Fibroblast of lung (primary cell): ENCODE measurements at regions not wholly inside any gene's neighbourhood (a gene's known extent, or its start where the extent isn't known, plus 50 kb on each side); places are given as distances from the start of the nearest gene placed in this dataset.

ENCODE experiments used
- DNase-seq, 2 donors: peaks; one replicate each; pipeline versions ENCODE4 v3.0.0 to v3.0.0-alpha.2; 2010; ENCODE audit warnings: low read depth in 2 of 2
- H2AFZ ChIP-seq: 2 replicates; pipeline ENCODE4 v1.5.1; 2012; ENCODE audit warnings: low read length, control low read depth, inconsistent platforms
- H3K27ac ChIP-seq: 2 replicates; pipeline ENCODE4 v1.5.1; 2011; ENCODE audit warnings: low read length, control low read depth; ENCODE audit not compliant: insufficient read depth
- H3K27me3 ChIP-seq: 2 replicates; pipeline ENCODE4 v1.5.1; 2011; ENCODE audit warnings: mild to moderate bottlenecking, low read length; ENCODE audit not compliant: control insufficient read depth, insufficient read depth
- H3K36me3 ChIP-seq: 2 replicates; pipeline ENCODE4 v1.5.1; 2011; ENCODE audit warnings: low read length; ENCODE audit not compliant: control insufficient read depth, insufficient read depth
- H3K4me1 ChIP-seq: 2 replicates; pipeline ENCODE4 v1.5.1; 2011; ENCODE audit warnings: low read length; ENCODE audit not compliant: control insufficient read depth, insufficient read depth; ENCODE audit errors: extremely low read depth
- H3K4me2 ChIP-seq: 2 replicates; pipeline ENCODE4 v1.5.1; 2011; ENCODE audit warnings: low read length, control low read depth; ENCODE audit not compliant: insufficient read depth; ENCODE audit errors: extremely low read depth
- H3K4me3 ChIP-seq, 4 experiments: fragments of 200-600 bp in 1 of 4; sonication (generic) in 1 of 4; replicated peaks in 1 of 4; 2 replicates each; pipeline ENCODE4 v1.5.1; 2011 to 2016; ENCODE audit warnings: low read length in 4 of 4, low read depth in 3 of 4, mild to moderate bottlenecking in 3 of 4, control low read depth in 2 of 4, inconsistent platforms in 1 of 4, mixed read lengths in 1 of 4; ENCODE audit not compliant: insufficient read depth in 1 of 4; ENCODE audit errors: control extremely low read depth in 1 of 4
- H3K79me2 ChIP-seq: 2 replicates; pipeline ENCODE4 v1.5.1; 2012; ENCODE audit warnings: mild to moderate bottlenecking, low read length, inconsistent platforms; ENCODE audit not compliant: control insufficient read depth, insufficient read depth
- H3K9ac ChIP-seq: 2 replicates; pipeline ENCODE4 v1.5.1; 2011; ENCODE audit warnings: mild to moderate bottlenecking, low read length, control low read depth; ENCODE audit not compliant: insufficient read depth
- H3K9me3 ChIP-seq: 2 replicates; pipeline ENCODE4 v1.5.1; 2012; ENCODE audit warnings: low read depth, low read length; ENCODE audit not compliant: control insufficient read depth, insufficient read depth
- H4K20me1 ChIP-seq: 2 replicates; pipeline ENCODE4 v1.5.1; 2011; ENCODE audit warnings: low read length; ENCODE audit not compliant: control insufficient read depth, insufficient read depth; ENCODE audit errors: extremely low read depth
- EZH2 ChIP-seq: IDR thresholded peaks from 2 replicates; pipeline ENCODE4 v1.5.1; 2012; ENCODE audit warnings: low read length, control low read depth, mild to moderate bottlenecking; ENCODE audit errors: missing control alignments
- TF ChIP-seq, protein P1 (sequence below), 2 donors: IDR thresholded peaks in 1 of 2; conservative IDR thresholded peaks in 1 of 2; 1 replicate in 1 of 2; 2 replicates in 1 of 2; pipeline ENCODE4 v1.5.1; 2011 to 2012; ENCODE audit warnings: low read length in 2 of 2, control low read depth in 1 of 2, inconsistent platforms in 1 of 2, low read depth in 1 of 2, mild to moderate bottlenecking in 1 of 2

DNA sequence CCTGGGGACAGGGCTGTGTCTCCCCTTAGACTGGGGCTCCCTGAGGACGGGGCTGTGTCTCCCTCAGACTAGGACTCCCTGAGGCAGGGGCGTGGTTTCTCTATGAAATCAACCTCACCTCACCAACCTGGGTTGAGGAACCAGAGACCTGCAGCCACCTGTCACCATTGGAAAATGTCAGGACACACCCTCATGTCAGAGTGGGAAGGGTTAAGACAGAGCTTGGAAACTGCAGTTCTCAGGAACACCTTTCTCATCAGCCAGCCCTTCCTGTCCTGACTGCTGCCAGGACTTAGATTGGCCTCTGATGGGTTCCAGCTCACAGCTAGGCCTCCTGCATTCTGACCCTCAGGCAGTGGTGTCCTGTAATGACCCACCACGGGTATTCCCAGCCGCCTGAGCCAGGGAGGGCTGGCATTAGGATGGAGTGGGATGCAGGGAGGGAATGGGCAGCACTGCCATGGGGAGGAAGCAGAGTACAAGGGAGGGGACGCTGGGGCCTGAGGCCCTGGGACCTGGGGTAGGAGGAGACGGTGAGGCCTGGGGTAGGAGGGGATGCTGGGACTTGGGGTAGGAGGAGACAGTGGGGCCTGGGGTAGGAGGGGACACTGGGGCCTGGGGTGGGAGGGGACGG lies 76.3 kb downstream of the MRPL14 start:
- DNase-seq: no peak
- Histone ChIP-seq H4K20me1 (no peaks in the 10 kb centered on the region), H3K9me3 (no peaks in the 10 kb centered on the region), H3K4me1 (peaks cover 67% of the 10 kb centered on the region), H3K36me3 (no peaks in the 10 kb centered on the region), H3K27ac (peak overlapping the region; percentile 74), H3K4me2 (no peak overlapping the region), H3K4me3 (no peak overlapping the region), H3K9ac (peak overlapping the region; percentile 9), H2AFZ (no peak overlapping the region), H3K79me2 (no peaks in the 10 kb centered on the region), H3K27me3 (no peaks in the 10 kb centered on the region)
- TF ChIP-seq, protein P1, sequence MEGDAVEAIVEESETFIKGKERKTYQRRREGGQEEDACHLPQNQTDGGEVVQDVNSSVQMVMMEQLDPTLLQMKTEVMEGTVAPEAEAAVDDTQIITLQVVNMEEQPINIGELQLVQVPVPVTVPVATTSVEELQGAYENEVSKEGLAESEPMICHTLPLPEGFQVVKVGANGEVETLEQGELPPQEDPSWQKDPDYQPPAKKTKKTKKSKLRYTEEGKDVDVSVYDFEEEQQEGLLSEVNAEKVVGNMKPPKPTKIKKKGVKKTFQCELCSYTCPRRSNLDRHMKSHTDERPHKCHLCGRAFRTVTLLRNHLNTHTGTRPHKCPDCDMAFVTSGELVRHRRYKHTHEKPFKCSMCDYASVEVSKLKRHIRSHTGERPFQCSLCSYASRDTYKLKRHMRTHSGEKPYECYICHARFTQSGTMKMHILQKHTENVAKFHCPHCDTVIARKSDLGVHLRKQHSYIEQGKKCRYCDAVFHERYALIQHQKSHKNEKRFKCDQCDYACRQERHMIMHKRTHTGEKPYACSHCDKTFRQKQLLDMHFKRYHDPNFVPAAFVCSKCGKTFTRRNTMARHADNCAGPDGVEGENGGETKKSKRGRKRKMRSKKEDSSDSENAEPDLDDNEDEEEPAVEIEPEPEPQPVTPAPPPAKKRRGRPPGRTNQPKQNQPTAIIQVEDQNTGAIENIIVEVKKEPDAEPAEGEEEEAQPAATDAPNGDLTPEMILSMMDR (conservative IDR thresholded peaks at IDR 0.05 in 1 of 2, IDR thresholded peaks at IDR 0.05 in 1 of 2; ENCODE audit: low read depth in 1 of 2, low read length in 2 of 2): no peak
- TF ChIP-seq EZH2: no peak

DNA sequence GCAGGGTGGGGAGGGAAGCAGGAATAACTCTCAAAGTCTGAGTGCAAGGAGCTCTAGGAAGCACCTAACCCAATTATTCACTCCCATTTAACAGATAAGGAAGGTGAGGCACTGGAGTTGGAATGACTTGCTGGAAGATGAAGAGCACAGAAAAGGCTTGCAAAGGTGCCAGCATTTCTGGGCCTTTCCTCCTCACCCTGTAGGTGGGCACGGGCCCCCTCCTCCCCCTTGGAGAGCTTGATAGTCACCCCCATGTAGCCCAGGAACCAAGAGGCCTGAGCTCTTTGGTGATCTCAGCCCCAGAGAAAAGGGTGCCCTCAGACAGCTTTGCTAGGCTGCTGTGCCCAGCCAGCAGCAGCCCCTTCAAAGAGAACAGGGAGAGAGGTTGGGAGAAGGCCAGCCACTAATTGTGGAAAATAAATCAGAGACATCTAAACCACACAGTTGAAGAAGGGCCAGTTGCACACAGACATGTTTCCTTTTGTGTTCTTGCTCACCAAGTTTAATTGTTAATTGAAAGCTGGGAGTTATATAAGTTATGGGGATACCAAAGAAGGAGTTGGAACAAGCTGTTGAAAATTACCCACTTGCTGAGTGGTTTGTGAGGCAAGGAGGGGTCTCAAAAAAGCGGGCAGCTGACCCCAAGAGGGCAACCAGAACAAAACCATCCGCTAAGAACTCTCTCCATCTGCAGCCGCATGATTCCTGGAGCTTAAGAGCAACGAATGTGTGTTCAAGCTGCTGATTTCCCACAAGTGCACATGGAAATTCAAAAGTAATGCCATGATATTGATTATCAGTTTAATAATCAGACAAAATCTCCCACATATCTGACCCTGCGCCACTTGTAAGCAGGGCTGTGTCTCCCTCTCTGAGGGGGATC lies 77.0 kb downstream of the MRPL14 start:
- Histone ChIP-seq H3K4me1 (peaks cover 64% of the 10 kb centered on the region), H3K4me2 (no peak overlapping the region)

More for the DNA sequence above, 77.0 kb downstream of the MRPL14 start:
- no peak overlapping the region for H3K9ac ChIP-seq
- no peaks in the 10 kb centered on the region for H4K20me1 ChIP-seq
- no peaks in the 10 kb centered on the region for H3K79me2 ChIP-seq
- peak overlapping the region; percentile 74 for H3K27ac ChIP-seq
- TF ChIP-seq, protein P1 (conservative IDR thresholded peaks at IDR 0.05 in 1 of 2, IDR thresholded peaks at IDR 0.05 in 1 of 2; ENCODE audit: low read depth in 1 of 2, low read length in 2 of 2): no peak
- no peak for TF ChIP-seq EZH2
- no peak overlapping the region for H2AFZ ChIP-seq
- DNase-seq: peak; percentile 63 to 79
- no peaks in the 10 kb centered on the region for H3K27me3 ChIP-seq
- H3K36me3 ChIP-seq: no peaks in the 10 kb centered on the region
- H3K9me3 ChIP-seq: no peaks in the 10 kb centered on the region
- no peak overlapping the region for H3K4me3 ChIP-seq
